Vagina (tissue), 2 donors: ENCODE measurements at regions not wholly inside any gene's neighbourhood (a gene's known extent, or its start where the extent isn't known, plus 50 kb on each side); places are given as distances from the start of the nearest gene placed in this dataset.

ENCODE experiments used
- DNase-seq, 2 donors: peaks; one replicate each; pipeline ENCODE4 v3.0.0-alpha.2; 2017; ENCODE audit errors: extremely low spot score in 2 of 2
- H3K27ac ChIP-seq: fragments of 200-600 bp; sonication (generic); one replicate; pipeline ENCODE4 v1.5.1; 2019
- H3K27me3 ChIP-seq: fragments of 200-600 bp; sonication (generic); one replicate; pipeline ENCODE4 v1.5.1; 2019
- H3K36me3 ChIP-seq, 2 donors: fragments of 200-600 bp; sonication (generic); one replicate each; pipeline ENCODE4 v1.5.1; 2017 to 2019
- H3K4me1 ChIP-seq: fragments of 200-600 bp; sonication (generic); one replicate; pipeline ENCODE4 v1.5.1; 2019
- H3K4me3 ChIP-seq, 2 donors: fragments of 200-600 bp; sonication (generic); 1 replicate in 1 of 2; 2 replicates in 1 of 2; pipeline ENCODE4 v1.5.1; 2016 to 2019
- H3K9me3 ChIP-seq: fragments of 200-600 bp; sonication (generic); one replicate; pipeline ENCODE4 v1.5.1; 2019
- POLR2A ChIP-seq, 2 donors: fragments of 450-650 bp; IDR thresholded peaks; one replicate each; pipeline ENCODE4 v1.6.1; 2017; ENCODE audit warnings: antibody characterized with exemption in 2 of 2, mild to moderate bottlenecking in 2 of 2, moderate library complexity in 2 of 2
- POLR2AphosphoS5 ChIP-seq, 2 donors: sonication (generic); formaldehyde crosslinking; IDR thresholded peaks; one replicate each; pipeline ENCODE4 v1.9.0; 2017; ENCODE audit warnings: antibody characterized with exemption in 2 of 2, mild to moderate bottlenecking in 2 of 2, low read depth in 1 of 2; ENCODE audit not compliant: insufficient read depth in 1 of 2
- intact Hi-C: fragments of 100-400 bp; cut with DNase I; formaldehyde crosslinking; loops from one replicate; pipeline ENCODE4 v1.15.1; 2023
- TF ChIP-seq, protein P1 (sequence below), 3 experiments: fragments of 450-650 bp in 2 of 3; fragments of 200-600 bp in 1 of 3; sonication (generic) in 1 of 3; IDR thresholded peaks; one replicate each; pipeline ENCODE4 v1.5.1; 2017 to 2019; ENCODE audit warnings: antibody characterized with exemption in 3 of 3, mild to moderate bottlenecking in 2 of 3, moderate library complexity in 2 of 3

- Histone ChIP-seq H3K27ac (no peak overlapping the region), H3K36me3 (no peaks in the 10 kb centered on the region), H3K4me3 (no peak overlapping the region), H3K27me3 (no peaks in the 10 kb centered on the region), H3K4me1 (no peaks in the 10 kb centered on the region), H3K9me3 (no peaks in the 10 kb centered on the region)
- intact Hi-C loops: no loop called here
- DNase-seq: no peak
- TF ChIP-seq, protein P1, sequence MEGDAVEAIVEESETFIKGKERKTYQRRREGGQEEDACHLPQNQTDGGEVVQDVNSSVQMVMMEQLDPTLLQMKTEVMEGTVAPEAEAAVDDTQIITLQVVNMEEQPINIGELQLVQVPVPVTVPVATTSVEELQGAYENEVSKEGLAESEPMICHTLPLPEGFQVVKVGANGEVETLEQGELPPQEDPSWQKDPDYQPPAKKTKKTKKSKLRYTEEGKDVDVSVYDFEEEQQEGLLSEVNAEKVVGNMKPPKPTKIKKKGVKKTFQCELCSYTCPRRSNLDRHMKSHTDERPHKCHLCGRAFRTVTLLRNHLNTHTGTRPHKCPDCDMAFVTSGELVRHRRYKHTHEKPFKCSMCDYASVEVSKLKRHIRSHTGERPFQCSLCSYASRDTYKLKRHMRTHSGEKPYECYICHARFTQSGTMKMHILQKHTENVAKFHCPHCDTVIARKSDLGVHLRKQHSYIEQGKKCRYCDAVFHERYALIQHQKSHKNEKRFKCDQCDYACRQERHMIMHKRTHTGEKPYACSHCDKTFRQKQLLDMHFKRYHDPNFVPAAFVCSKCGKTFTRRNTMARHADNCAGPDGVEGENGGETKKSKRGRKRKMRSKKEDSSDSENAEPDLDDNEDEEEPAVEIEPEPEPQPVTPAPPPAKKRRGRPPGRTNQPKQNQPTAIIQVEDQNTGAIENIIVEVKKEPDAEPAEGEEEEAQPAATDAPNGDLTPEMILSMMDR (IDR thresholded peaks at IDR 0.05): no peak
- TF ChIP-seq POLR2AphosphoS5 (IDR thresholded peaks at IDR 0.05; ENCODE audit: insufficient read depth in 1 of 2, low read depth in 1 of 2): no peak
- TF ChIP-seq POLR2A (IDR thresholded peaks at IDR 0.05): no peak
Observed at GRCh38 chr4:134885436-134885835, 683.8 kb upstream of the PABPC4L start.

DNA sequence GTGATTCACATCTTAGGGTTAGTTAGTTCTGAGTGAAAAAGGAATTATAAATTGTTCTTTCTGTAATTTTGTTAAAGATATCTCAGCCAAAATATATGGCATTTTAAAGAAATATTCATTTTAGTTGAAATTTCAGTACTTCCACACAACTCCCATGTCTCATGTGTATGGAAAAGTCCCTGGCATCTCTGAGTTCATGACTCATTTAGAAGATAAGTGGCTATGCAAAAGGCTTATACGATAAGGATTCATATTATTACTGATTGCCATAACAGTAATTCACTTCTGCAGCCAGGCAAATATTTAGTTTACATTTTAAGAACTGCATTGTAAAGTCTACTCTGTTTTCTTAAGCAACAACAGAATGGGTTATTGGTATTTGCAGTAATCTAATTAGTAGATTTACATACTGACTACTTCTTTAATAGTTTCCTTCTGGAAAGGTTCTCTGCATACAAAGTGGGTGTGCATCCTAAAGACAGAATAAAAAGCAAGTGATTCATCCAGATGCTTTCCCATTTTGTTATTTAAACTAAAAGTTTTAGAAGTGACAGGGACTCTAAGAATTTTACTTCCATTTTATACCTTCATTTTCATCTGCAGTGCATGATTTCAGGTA, 682.4 kb upstream of the PABPC4L start:
- TF ChIP-seq, protein P1 (IDR thresholded peaks at IDR 0.05): no peak
- no peak for TF ChIP-seq POLR2A (IDR thresholded peaks at IDR 0.05)
- no peak for TF ChIP-seq POLR2AphosphoS5 (IDR thresholded peaks at IDR 0.05; ENCODE audit: insufficient read depth in 1 of 2, low read depth in 1 of 2)
- no peak overlapping the region for H3K27ac ChIP-seq
- H3K9me3 ChIP-seq: no peaks in the 10 kb centered on the region
- H3K36me3 ChIP-seq: no peaks in the 10 kb centered on the region
- H3K27me3 ChIP-seq: no peaks in the 10 kb centered on the region
- H3K4me1 ChIP-seq: no peaks in the 10 kb centered on the region
- no peak overlapping the region for H3K4me3 ChIP-seq
- no peak for DNase-seq
- intact Hi-C loops: no loop called here

GRCh38 chr4:134879019-134879418, 677.4 kb upstream of the PABPC4L start:
- H3K4me3 ChIP-seq: no peak overlapping the region
- H3K27me3 ChIP-seq: no peaks in the 10 kb centered on the region
- no peaks in the 10 kb centered on the region for H3K4me1 ChIP-seq
- no peaks in the 10 kb centered on the region for H3K36me3 ChIP-seq
- no peaks in the 10 kb centered on the region for H3K9me3 ChIP-seq
- no peak overlapping the region for H3K27ac ChIP-seq
- intact Hi-C loops: no loop called here
- no peak for TF ChIP-seq POLR2AphosphoS5 (IDR thresholded peaks at IDR 0.05; ENCODE audit: insufficient read depth in 1 of 2, low read depth in 1 of 2)
- no peak for TF ChIP-seq POLR2A (IDR thresholded peaks at IDR 0.05)
- TF ChIP-seq, protein P1 (IDR thresholded peaks at IDR 0.05): no peak
- DNase-seq: no peak

DNA sequence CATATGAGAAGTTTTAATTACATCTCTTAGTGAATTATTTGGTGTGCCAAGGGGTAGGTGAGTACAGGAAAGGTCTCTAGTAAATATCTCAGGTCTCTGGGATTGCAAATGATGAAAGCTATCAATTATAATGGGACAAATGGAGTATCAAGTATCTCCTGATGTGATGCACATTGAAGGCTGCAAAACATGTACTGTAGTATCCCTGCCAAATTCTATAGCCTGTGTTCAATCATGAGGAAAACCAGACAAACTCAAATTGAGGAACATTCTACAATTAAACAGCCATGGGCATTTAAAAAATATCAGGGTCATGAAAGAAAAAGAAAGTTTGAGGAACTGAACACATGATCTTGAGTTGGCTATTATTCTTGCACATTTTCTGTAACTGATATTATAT, 665.4 kb upstream of the PABPC4L start:
- H3K4me3 ChIP-seq: no peak overlapping the region
- TF ChIP-seq, protein P1 (IDR thresholded peaks at IDR 0.05): no peak
- TF ChIP-seq POLR2AphosphoS5 (IDR thresholded peaks at IDR 0.05; ENCODE audit: insufficient read depth in 1 of 2, low read depth in 1 of 2) (no peak), POLR2A (IDR thresholded peaks at IDR 0.05) (no peak)
- H3K4me1 ChIP-seq: no peaks in the 10 kb centered on the region
- DNase-seq: no peak
- no peak overlapping the region for H3K27ac ChIP-seq
- intact Hi-C loops: loop anchor here (5.0 kb wide), 1 partner anchor 1185 kb away; no protein-coding TSS in a partner anchor
- no peaks in the 10 kb centered on the region for H3K9me3 ChIP-seq
- no peaks in the 10 kb centered on the region for H3K36me3 ChIP-seq
- H3K27me3 ChIP-seq: no peaks in the 10 kb centered on the region

- no peak for DNase-seq
- H3K36me3 ChIP-seq: no peaks in the 10 kb centered on the region
- TF ChIP-seq POLR2A (IDR thresholded peaks at IDR 0.05): no peak
- no peak for TF ChIP-seq POLR2AphosphoS5 (IDR thresholded peaks at IDR 0.05; ENCODE audit: insufficient read depth in 1 of 2, low read depth in 1 of 2)
- TF ChIP-seq, protein P1 (IDR thresholded peaks at IDR 0.05): no peak
- no peak overlapping the region for H3K27ac ChIP-seq
- no peaks in the 10 kb centered on the region for H3K9me3 ChIP-seq
- no peak overlapping the region for H3K4me3 ChIP-seq
- H3K4me1 ChIP-seq: no peaks in the 10 kb centered on the region
- H3K27me3 ChIP-seq: no peaks in the 10 kb centered on the region
- intact Hi-C loops: loop anchor here (5.0 kb wide), 1 partner anchor 1187 kb away; no protein-coding TSS in a partner anchor
Observed at GRCh38 chr4:134865675-134866074, 664.1 kb upstream of the PABPC4L start.
